Suprapubic skin (tissue), 4 donors: ENCODE measurements at regions not wholly inside any gene's neighbourhood (a gene's known extent, or its start where the extent isn't known, plus 50 kb on each side); places are given as distances from the start of the nearest gene placed in this dataset.

Source experiments
- DNase-seq, 2 donors: peaks; one replicate each; pipeline ENCODE4 v3.0.0-alpha.2; 2019; ENCODE audit warnings: low spot score in 2 of 2
- H3K27ac ChIP-seq: fragments of 200-600 bp; sonication (generic); one replicate; pipeline ENCODE4 v1.5.1; 2019
- H3K27me3 ChIP-seq: fragments of 200-600 bp; sonication (generic); one replicate; pipeline ENCODE4 v1.5.1; 2019
- H3K36me3 ChIP-seq: fragments of 200-600 bp; sonication (generic); one replicate; pipeline ENCODE4 v1.5.1; 2019
- H3K4me1 ChIP-seq: fragments of 200-600 bp; sonication (generic); one replicate; pipeline ENCODE4 v1.5.1; 2019
- H3K4me3 ChIP-seq: fragments of 200-600 bp; sonication (generic); one replicate; pipeline ENCODE4 v1.5.1; 2019; ENCODE audit warnings: mild to moderate bottlenecking
- H3K9me3 ChIP-seq: fragments of 200-600 bp; sonication (generic); one replicate; pipeline ENCODE4 v1.5.1; 2019
- CTCF ChIP-seq, 2 donors: fragments of 200-600 bp in 1 of 2; fragments of 450-650 bp in 1 of 2; sonication (generic) in 1 of 2; IDR thresholded peaks; one replicate each; pipeline ENCODE4 v1.5.1; 2016 to 2019; ENCODE audit warnings: antibody characterized with exemption in 2 of 2, mild to moderate bottlenecking in 1 of 2, moderate library complexity in 1 of 2
- EP300 ChIP-seq: sonication (generic); formaldehyde crosslinking; IDR thresholded peaks from one replicate; pipeline ENCODE4 v1.6.1; 2017; ENCODE audit warnings: antibody characterized with exemption
- POLR2A ChIP-seq, 2 donors: fragments of 450-650 bp; IDR thresholded peaks; one replicate each; pipeline ENCODE4 v1.6.1; 2017; ENCODE audit warnings: antibody characterized with exemption in 2 of 2, mild to moderate bottlenecking in 2 of 2, moderate library complexity in 2 of 2
- POLR2AphosphoS5 ChIP-seq, 3 donors: sonication (generic); formaldehyde crosslinking; IDR thresholded peaks; one replicate each; pipeline ENCODE4 v1.6.1; 2017; ENCODE audit warnings: antibody characterized with exemption in 3 of 3
- WGBS: methylation state at CpG from one replicate; pipeline ENCODE4 v1.1.5; 2018; 5-methylcytosine and 5-hydroxymethylcytosine counted together

DNA sequence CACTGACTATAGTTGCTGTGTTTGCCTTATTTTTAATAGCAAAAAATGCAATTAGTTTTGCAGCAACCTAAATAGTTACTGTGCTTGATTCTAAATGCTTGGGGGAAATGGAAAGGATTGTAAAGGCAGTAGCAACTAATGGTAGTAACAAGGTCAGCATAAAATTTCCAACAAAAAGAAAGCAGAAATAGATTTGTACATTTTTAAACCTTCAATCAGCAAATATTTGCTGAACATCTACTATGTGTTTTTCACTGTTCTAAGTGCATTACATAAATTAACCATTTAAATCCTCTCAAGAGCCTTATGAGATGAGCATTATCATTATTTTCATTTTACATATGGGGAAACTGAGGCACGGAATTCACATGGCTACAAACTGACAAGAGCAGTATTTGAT lies 308.0 kb upstream of the UBE2E3 start:
- TF ChIP-seq POLR2AphosphoS5 (IDR thresholded peaks at IDR 0.05) = no peak
- H3K27me3 ChIP-seq = no peaks in the 10 kb centered on the region
- no peaks in the 10 kb centered on the region for H3K36me3 ChIP-seq
- H3K4me3 ChIP-seq = no peak overlapping the region
- 75% methylated on average over 1 of the region's 1 CpG for WGBS
- no peak overlapping the region for H3K27ac ChIP-seq
- no peaks in the 10 kb centered on the region for H3K9me3 ChIP-seq
- peaks cover 19% of the 10 kb centered on the region for H3K4me1 ChIP-seq
- no peak for DNase-seq

DNA sequence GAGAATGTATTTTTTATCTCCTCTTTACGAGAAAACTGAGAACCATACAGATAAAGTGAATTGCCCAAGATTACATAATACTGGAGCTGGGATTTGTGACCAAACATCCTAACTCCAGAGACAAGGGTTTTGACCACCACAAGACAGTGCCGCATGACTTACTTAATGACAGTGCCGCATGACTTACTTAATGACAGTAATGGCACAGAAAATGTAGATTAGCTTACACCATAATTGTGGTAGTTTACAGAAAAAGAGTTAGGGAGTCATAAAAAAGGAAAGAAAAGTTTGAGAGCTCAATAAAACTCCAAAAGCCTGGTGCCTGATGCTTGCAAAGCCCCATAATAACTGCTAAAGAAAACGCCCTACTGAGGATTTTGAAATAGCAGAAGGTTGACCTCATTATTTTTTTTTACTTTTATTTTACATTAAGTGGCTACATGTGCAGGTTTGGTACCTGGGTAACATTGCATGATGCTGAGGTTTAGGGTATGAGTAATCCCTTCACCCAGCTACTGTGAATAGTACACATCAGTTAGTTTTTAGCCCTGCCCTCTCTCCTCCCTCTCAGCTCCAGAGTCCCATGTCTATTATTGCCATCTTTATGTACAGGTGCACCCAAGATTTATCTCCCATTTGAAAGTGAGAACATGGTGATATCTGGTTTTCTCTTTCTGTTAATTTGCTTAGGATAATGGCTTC lies 310.0 kb upstream of the UBE2E3 start:
- H3K4me1 ChIP-seq = peaks cover 6% of the 10 kb centered on the region
- H3K27me3 ChIP-seq = no peaks in the 10 kb centered on the region
- H3K9me3 ChIP-seq = no peaks in the 10 kb centered on the region
- WGBS = 73% methylated on average over 4 of the region's 4 CpGs
- no peaks in the 10 kb centered on the region for H3K36me3 ChIP-seq
- H3K4me3 ChIP-seq = no peak overlapping the region
- DNase-seq = no peak
- TF ChIP-seq POLR2AphosphoS5 (IDR thresholded peaks at IDR 0.05) (no peak), POLR2A (IDR thresholded peaks at IDR 0.05) (no peak), EP300 (no peak), CTCF (IDR thresholded peaks at IDR 0.05) (no peak)
- H3K27ac ChIP-seq = no peak overlapping the region

DNA sequence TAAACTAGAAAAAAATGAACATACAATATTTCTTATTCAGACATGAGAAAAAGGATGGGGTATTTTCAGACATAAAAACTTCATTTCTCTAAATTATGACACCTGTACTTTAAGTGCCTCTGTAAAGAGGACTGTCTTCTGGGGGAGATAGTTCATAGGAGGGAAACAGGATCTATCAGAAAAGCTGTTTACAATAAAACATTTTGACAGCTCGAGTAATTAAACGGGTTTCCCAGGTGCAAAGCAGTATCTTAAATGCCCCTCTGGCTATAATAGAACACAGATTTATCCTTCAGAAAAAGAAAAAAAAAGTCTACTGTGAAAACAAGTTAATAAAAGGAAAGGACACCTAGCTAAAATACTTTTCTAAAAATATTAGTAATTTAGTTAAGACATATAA lies 311.4 kb upstream of the UBE2E3 start:
- no peaks in the 10 kb centered on the region for H3K36me3 ChIP-seq
- 43% methylated on average over 2 of the region's 2 CpGs for WGBS
- H3K4me1 ChIP-seq = no peaks in the 10 kb centered on the region
- H3K27me3 ChIP-seq = no peaks in the 10 kb centered on the region
- no peaks in the 10 kb centered on the region for H3K9me3 ChIP-seq
- no peak overlapping the region for H3K27ac ChIP-seq
- no peak for DNase-seq
- no peak for TF ChIP-seq CTCF (IDR thresholded peaks at IDR 0.05)
- TF ChIP-seq POLR2A (IDR thresholded peaks at IDR 0.05) = no peak
- TF ChIP-seq POLR2AphosphoS5 (IDR thresholded peaks at IDR 0.05) = no peak
- no peak overlapping the region for H3K4me3 ChIP-seq

- DNase-seq = no peak
- H3K36me3 ChIP-seq = no peaks in the 10 kb centered on the region
- no peak overlapping the region for H3K27ac ChIP-seq
- H3K9me3 ChIP-seq = no peaks in the 10 kb centered on the region
- H3K4me1 ChIP-seq = peaks cover 13% of the 10 kb centered on the region
- 97% methylated on average over 2 of the region's 2 CpGs for WGBS
- no peak overlapping the region for H3K4me3 ChIP-seq
- no peaks in the 10 kb centered on the region for H3K27me3 ChIP-seq
- TF ChIP-seq EP300 (no peak), CTCF (IDR thresholded peaks at IDR 0.05) (no peak), POLR2AphosphoS5 (IDR thresholded peaks at IDR 0.05) (no peak), POLR2A (IDR thresholded peaks at IDR 0.05) (no peak)
These were observed 315.9 kb upstream of the UBE2E3 start for GRCh38 chr2:180664507-180664906.

DNA sequence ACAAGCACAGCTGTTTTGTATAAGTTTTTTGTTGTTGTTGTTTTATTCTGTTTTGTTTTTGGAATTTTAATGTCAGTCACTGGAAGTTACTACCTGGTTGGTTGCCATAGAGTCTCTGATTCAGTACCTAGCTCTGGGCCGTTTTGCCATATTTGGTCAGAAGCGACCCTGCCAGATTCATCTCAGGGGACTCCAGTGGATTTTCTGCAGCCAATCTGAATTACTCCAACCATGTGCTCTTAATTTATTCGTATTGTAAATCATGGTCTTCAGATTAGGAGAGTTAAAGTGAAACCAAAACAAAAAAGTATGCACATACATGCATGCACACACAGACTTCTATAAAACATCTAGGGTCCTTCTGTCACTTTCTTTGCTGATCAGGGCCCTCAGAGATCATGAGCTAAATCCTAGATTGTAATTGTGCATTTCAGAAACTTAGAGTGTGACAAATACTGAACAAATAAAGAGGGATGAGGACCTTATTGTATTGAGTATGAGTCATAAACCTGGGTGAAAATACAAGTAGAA lies 317.4 kb upstream of the UBE2E3 start:
- Histone ChIP-seq H3K27me3 (no peaks in the 10 kb centered on the region), H3K36me3 (no peaks in the 10 kb centered on the region), H3K9me3 (no peaks in the 10 kb centered on the region), H3K27ac (no peak overlapping the region), H3K4me3 (no peak overlapping the region), H3K4me1 (peaks cover 13% of the 10 kb centered on the region)
- 36% methylated on average over 3 of the region's 3 CpGs for WGBS
- TF ChIP-seq POLR2AphosphoS5 (IDR thresholded peaks at IDR 0.05) (no peak), POLR2A (IDR thresholded peaks at IDR 0.05) (no peak), EP300 (no peak), CTCF (IDR thresholded peaks at IDR 0.05) (no peak)
- DNase-seq = no peak
